Suprapubic skin (tissue), 4 donors: ENCODE measurements at regions not wholly inside any gene's neighbourhood (a gene's known extent, or its start where the extent isn't known, plus 50 kb on each side); places are given as distances from the start of the nearest gene placed in this dataset.

Experiments
- DNase-seq, 2 donors: peaks; one replicate each; pipeline ENCODE4 v3.0.0-alpha.2; 2019; ENCODE audit warnings: low spot score in 2 of 2
- H3K27ac ChIP-seq: fragments of 200-600 bp; sonication (generic); one replicate; pipeline ENCODE4 v1.5.1; 2019
- H3K27me3 ChIP-seq: fragments of 200-600 bp; sonication (generic); one replicate; pipeline ENCODE4 v1.5.1; 2019
- H3K36me3 ChIP-seq: fragments of 200-600 bp; sonication (generic); one replicate; pipeline ENCODE4 v1.5.1; 2019
- H3K4me1 ChIP-seq: fragments of 200-600 bp; sonication (generic); one replicate; pipeline ENCODE4 v1.5.1; 2019
- H3K4me3 ChIP-seq: fragments of 200-600 bp; sonication (generic); one replicate; pipeline ENCODE4 v1.5.1; 2019; ENCODE audit warnings: mild to moderate bottlenecking
- H3K9me3 ChIP-seq: fragments of 200-600 bp; sonication (generic); one replicate; pipeline ENCODE4 v1.5.1; 2019
- CTCF ChIP-seq, 2 donors: fragments of 200-600 bp in 1 of 2; fragments of 450-650 bp in 1 of 2; sonication (generic) in 1 of 2; IDR thresholded peaks; one replicate each; pipeline ENCODE4 v1.5.1; 2016 to 2019; ENCODE audit warnings: antibody characterized with exemption in 2 of 2, mild to moderate bottlenecking in 1 of 2, moderate library complexity in 1 of 2
- EP300 ChIP-seq: sonication (generic); formaldehyde crosslinking; IDR thresholded peaks from one replicate; pipeline ENCODE4 v1.6.1; 2017; ENCODE audit warnings: antibody characterized with exemption
- POLR2A ChIP-seq, 2 donors: fragments of 450-650 bp; IDR thresholded peaks; one replicate each; pipeline ENCODE4 v1.6.1; 2017; ENCODE audit warnings: antibody characterized with exemption in 2 of 2, mild to moderate bottlenecking in 2 of 2, moderate library complexity in 2 of 2
- POLR2AphosphoS5 ChIP-seq, 3 donors: sonication (generic); formaldehyde crosslinking; IDR thresholded peaks; one replicate each; pipeline ENCODE4 v1.6.1; 2017; ENCODE audit warnings: antibody characterized with exemption in 3 of 3
- WGBS: methylation state at CpG from one replicate; pipeline ENCODE4 v1.1.5; 2018; 5-methylcytosine and 5-hydroxymethylcytosine counted together

GRCh38 chr2:128720080-128721022, 401.7 kb upstream of the HS6ST1 start:
- H3K27me3 ChIP-seq: no peaks in the 10 kb centered on the region
- no peak for DNase-seq
- WGBS: 78% methylated on average over 4 of the region's 4 CpGs
- H3K4me3 ChIP-seq: no peak overlapping the region
- no peaks in the 10 kb centered on the region for H3K9me3 ChIP-seq
- H3K36me3 ChIP-seq: no peaks in the 10 kb centered on the region
- H3K4me1 ChIP-seq: peaks cover 4% of the 10 kb centered on the region
- TF ChIP-seq POLR2AphosphoS5 (IDR thresholded peaks at IDR 0.05) (no peak), EP300 (no peak), POLR2A (IDR thresholded peaks at IDR 0.05) (no peak), CTCF (IDR thresholded peaks at IDR 0.05) (no peak)
- H3K27ac ChIP-seq: no peak overlapping the region

- H3K9me3 ChIP-seq: no peaks in the 10 kb centered on the region
- 89% methylated on average over 2 of the region's 2 CpGs for WGBS
- no peaks in the 10 kb centered on the region for H3K27me3 ChIP-seq
- no peak overlapping the region for H3K27ac ChIP-seq
- no peaks in the 10 kb centered on the region for H3K36me3 ChIP-seq
- DNase-seq: no peak
- peaks cover 4% of the 10 kb centered on the region for H3K4me1 ChIP-seq
- H3K4me3 ChIP-seq: no peak overlapping the region
- TF ChIP-seq CTCF (IDR thresholded peaks at IDR 0.05): no peak
- no peak for TF ChIP-seq EP300
- TF ChIP-seq POLR2AphosphoS5 (IDR thresholded peaks at IDR 0.05): no peak
- no peak for TF ChIP-seq POLR2A (IDR thresholded peaks at IDR 0.05)
Measured at GRCh38 chr2:128721096-128721495, 402.4 kb upstream of the HS6ST1 start.

GRCh38 chr2:128722489-128722888, 403.8 kb upstream of the HS6ST1 start:
- TF ChIP-seq CTCF (IDR thresholded peaks at IDR 0.05) (no peak), POLR2A (IDR thresholded peaks at IDR 0.05) (no peak), EP300 (no peak), POLR2AphosphoS5 (IDR thresholded peaks at IDR 0.05) (no peak)
- peaks cover 8% of the 10 kb centered on the region for H3K4me1 ChIP-seq
- H3K4me3 ChIP-seq: no peak overlapping the region
- no peaks in the 10 kb centered on the region for H3K27me3 ChIP-seq
- no peaks in the 10 kb centered on the region for H3K36me3 ChIP-seq
- H3K9me3 ChIP-seq: no peaks in the 10 kb centered on the region
- 82% methylated on average over 1 of the region's 1 CpG for WGBS
- no peak for DNase-seq
- no peak overlapping the region for H3K27ac ChIP-seq

- no peaks in the 10 kb centered on the region for H3K27me3 ChIP-seq
- peaks cover 3% of the 10 kb centered on the region for H3K9me3 ChIP-seq
- TF ChIP-seq CTCF (IDR thresholded peaks at IDR 0.05) (no peak), EP300 (no peak), POLR2A (IDR thresholded peaks at IDR 0.05) (no peak), POLR2AphosphoS5 (IDR thresholded peaks at IDR 0.05) (no peak)
- no peak overlapping the region for H3K4me3 ChIP-seq
- no peak for DNase-seq
- H3K27ac ChIP-seq: no peak overlapping the region
- 93% methylated on average over 7 of the region's 7 CpGs for WGBS
- H3K4me1 ChIP-seq: peaks cover 10% of the 10 kb centered on the region
- H3K36me3 ChIP-seq: no peaks in the 10 kb centered on the region
Measured at GRCh38 chr2:128724547-128724946, 405.9 kb upstream of the HS6ST1 start.

GRCh38 chr2:128724972-128725371, 406.3 kb upstream of the HS6ST1 start:
- WGBS: 74% methylated on average over 7 of the region's 7 CpGs
- DNase-seq: no peak
- H3K9me3 ChIP-seq: peaks cover 4% of the 10 kb centered on the region
- no peaks in the 10 kb centered on the region for H3K27me3 ChIP-seq
- H3K36me3 ChIP-seq: no peaks in the 10 kb centered on the region
- no peak for TF ChIP-seq CTCF (IDR thresholded peaks at IDR 0.05)
- TF ChIP-seq EP300: no peak
- H3K4me3 ChIP-seq: no peak overlapping the region
- no peak overlapping the region for H3K27ac ChIP-seq
- H3K4me1 ChIP-seq: peaks cover 10% of the 10 kb centered on the region
